H1 (cell line): ENCODE measurements at regions not wholly inside any gene's neighbourhood (a gene's known extent, or its start where the extent isn't known, plus 50 kb on each side); places are given as distances from the start of the nearest gene placed in this dataset.

Source experiments
- CTCF ChIA-PET: fragments of 300-600 bp; sonication (Branson Sonifier 250); formaldehyde crosslinking; loops from one replicate; lab custom pipeline; 2021; ENCODE audit not compliant: partially characterized antibody; lab: Charles Lee
- POLR2A ChIA-PET: fragments of 300-600 bp; sonication (Branson Sonifier 250); formaldehyde crosslinking; loops from one replicate; lab custom pipeline; 2021; ENCODE audit warnings: inconsistent platforms; ENCODE audit not compliant: partially characterized antibody; lab: Charles Lee
- DNase-seq, 2 experiments: peaks; one replicate each; pipeline versions ENCODE4 v3.0.0 to v3.0.0-alpha.2; 2010 to 2022; ENCODE audit warnings: low spot score in 2 of 2, low read depth in 1 of 2, mixed read lengths in 1 of 2
- FAIRE-seq: peaks from 2 replicates; lab custom pipeline; 2011; peaks lifted over from hg19 to GRCh38; lab: Jason Lieb, UNC
- H2AFZ ChIP-seq: 2 replicates; pipeline ENCODE4 v1.8.1; 2012; ENCODE audit warnings: low read length, inconsistent platforms
- H2AK5ac ChIP-seq: 2 replicates; pipeline ENCODE4 v1.6.1; 2013; ENCODE audit warnings: low read depth, low read length
- H2BK120ac ChIP-seq: replicated peaks from 2 replicates; pipeline ENCODE3; 2013; ENCODE audit warnings: low read depth, low read length, inconsistent platforms
- H2BK12ac ChIP-seq: 2 replicates; pipeline ENCODE4 v1.6.1; 2013; ENCODE audit warnings: low read depth, low read length
- H2BK15ac ChIP-seq: 2 replicates; pipeline ENCODE4 v1.6.1; 2013; ENCODE audit warnings: low read length
- H2BK20ac ChIP-seq: 2 replicates; pipeline ENCODE4 v1.6.1; 2013; ENCODE audit warnings: low read length
- H2BK5ac ChIP-seq: 2 replicates; pipeline ENCODE4 v1.6.1; 2013; ENCODE audit warnings: low read depth, low read length
- H3K14ac ChIP-seq: 2 replicates; pipeline ENCODE4 v1.6.1; 2013; ENCODE audit warnings: inconsistent platforms; ENCODE audit not compliant: insufficient read length
- H3K18ac ChIP-seq: 2 replicates; pipeline ENCODE4 v1.6.1; 2013; ENCODE audit warnings: low read length; ENCODE audit errors: extremely low read depth
- H3K23ac ChIP-seq: 2 replicates; pipeline ENCODE4 v1.6.1; 2013; ENCODE audit warnings: inconsistent platforms; ENCODE audit not compliant: insufficient read length
- H3K23me2 ChIP-seq: 2 replicates; pipeline ENCODE4 v1.6.1; 2013; ENCODE audit warnings: low read depth, low read length
- H3K27ac ChIP-seq: 2 replicates; pipeline ENCODE4 v1.6.1; 2011; ENCODE audit warnings: low read depth, low read length, inconsistent platforms
- H3K27me3 ChIP-seq, 4 experiments: replicated peaks in 1 of 4; 1 replicate in 1 of 4; 2 replicates in 3 of 4; pipeline versions ENCODE4 v1.6.1 to v1.8.1; 2011 to 2013; ENCODE audit warnings: low read length in 3 of 4, mild to moderate bottlenecking in 3 of 4, inconsistent platforms in 2 of 4, mixed read lengths in 2 of 4, moderate library complexity in 1 of 4; ENCODE audit not compliant: control insufficient read depth in 3 of 4, insufficient read depth in 3 of 4; ENCODE audit errors: extremely low read depth in 1 of 4
- H3K36me3 ChIP-seq, 4 experiments: 2 replicates each; pipeline versions ENCODE4 v1.6.1 to v1.8.1; 2011 to 2013; ENCODE audit warnings: mild to moderate bottlenecking in 4 of 4, low read length in 3 of 4, moderate library complexity in 2 of 4, control low read depth in 1 of 4, inconsistent platforms in 1 of 4; ENCODE audit not compliant: insufficient read depth in 4 of 4, control insufficient read depth in 2 of 4
- H3K4ac ChIP-seq: replicated peaks from 2 replicates; pipeline ENCODE3; 2013; ENCODE audit warnings: low read length, low read depth, mixed read lengths, inconsistent platforms; ENCODE audit not compliant: insufficient read length
- H3K4me1 ChIP-seq, 4 experiments: replicated peaks in 1 of 4; 1 replicate in 1 of 4; 2 replicates in 3 of 4; pipeline versions ENCODE4 v1.6.1 to v1.8.1; 2011 to 2013; ENCODE audit warnings: low read length in 3 of 4, inconsistent platforms in 2 of 4, mixed read lengths in 1 of 4; ENCODE audit not compliant: insufficient read depth in 4 of 4, control insufficient read depth in 3 of 4
- H3K4me2 ChIP-seq, 2 experiments: 2 replicates each; pipeline versions ENCODE4 v1.6.1 to v1.8.1; 2011 to 2013; ENCODE audit warnings: low read depth in 2 of 2, low read length in 2 of 2, control low read depth in 1 of 2, inconsistent platforms in 1 of 2, mild to moderate bottlenecking in 1 of 2; ENCODE audit not compliant: insufficient read depth in 1 of 2
- H3K4me3 ChIP-seq, 4 experiments: fragments of 200-600, 300-600 bp in 1 of 4; sonication (generic), shearing (Covaris generic), sonication (Bioruptor Twin) in 1 of 4; 2 replicates each; pipeline versions ENCODE4 v1.5.1 to v1.8.1; 2011 to 2016; ENCODE audit warnings: low read length in 4 of 4, low read depth in 3 of 4, control low read depth in 2 of 4, inconsistent platforms in 2 of 4, mild to moderate bottlenecking in 2 of 4, mixed read lengths in 1 of 4, moderate library complexity in 1 of 4; ENCODE audit not compliant: insufficient read depth in 2 of 4; ENCODE audit errors: extremely low read depth in 1 of 4
- H3K56ac ChIP-seq: replicated peaks from 2 replicates; pipeline ENCODE3; 2013; ENCODE audit warnings: low read depth, mild to moderate bottlenecking, mixed read lengths, low read length, inconsistent platforms; ENCODE audit not compliant: insufficient read length
- H3K79me1 ChIP-seq: 2 replicates; pipeline ENCODE4 v1.6.1; 2013; ENCODE audit warnings: low read depth, low read length, control low read depth
- H3K79me2 ChIP-seq, 2 experiments: 2 replicates each; pipeline versions ENCODE4 v1.6.1 to v1.8.1; 2012 to 2013; ENCODE audit warnings: low read length in 2 of 2, mild to moderate bottlenecking in 2 of 2, inconsistent platforms in 1 of 2; ENCODE audit not compliant: insufficient read depth in 2 of 2, control insufficient read depth in 1 of 2
- H3K9ac ChIP-seq, 4 experiments: replicated peaks in 1 of 4; 1 replicate in 1 of 4; 2 replicates in 3 of 4; pipeline versions ENCODE4 v1.6.1 to v1.8.1; 2011 to 2013; ENCODE audit warnings: low read depth in 3 of 4, low read length in 3 of 4, control low read depth in 2 of 4, mild to moderate bottlenecking in 2 of 4, moderate library complexity in 2 of 4, inconsistent platforms in 1 of 4; ENCODE audit errors: extremely low read depth in 1 of 4
- H3K9me3 ChIP-seq, 2 experiments: 2 replicates each; pipeline versions ENCODE4 v1.6.1 to v1.8.1; 2012 to 2013; ENCODE audit warnings: mild to moderate bottlenecking in 2 of 2, moderate library complexity in 2 of 2, control low read depth in 1 of 2, inconsistent platforms in 1 of 2, low read depth in 1 of 2, low read length in 1 of 2, mixed read lengths in 1 of 2; ENCODE audit not compliant: insufficient read depth in 2 of 2
- H4K20me1 ChIP-seq, 2 experiments: replicated peaks in 1 of 2; 2 replicates each; pipeline versions ENCODE3 to v1.8.1; 2011 to 2013; ENCODE audit warnings: inconsistent platforms in 2 of 2, low read length in 2 of 2, mild to moderate bottlenecking in 1 of 2; ENCODE audit not compliant: insufficient read depth in 2 of 2, control insufficient read depth in 1 of 2
- H4K5ac ChIP-seq: 2 replicates; pipeline ENCODE4 v1.6.1; 2013; ENCODE audit warnings: low read length, low read depth, mixed read lengths, inconsistent platforms; ENCODE audit not compliant: insufficient read length
- H4K8ac ChIP-seq: 2 replicates; pipeline ENCODE4 v1.8.0; 2013; ENCODE audit warnings: mild to moderate bottlenecking, moderate library complexity, low read length, inconsistent platforms; ENCODE audit not compliant: insufficient read depth; ENCODE audit errors: extremely low read depth
- H4K91ac ChIP-seq: replicated peaks from 2 replicates; pipeline ENCODE3; 2013; ENCODE audit warnings: low read length, mixed read lengths, inconsistent platforms; ENCODE audit not compliant: insufficient read length
- ATF2 ChIP-seq: IDR thresholded peaks from 2 replicates; pipeline ENCODE4 v1.6.1; 2012; ENCODE audit warnings: low read length, inconsistent platforms
- BACH1 ChIP-seq: IDR thresholded peaks from 2 replicates; pipeline ENCODE4 v1.6.1; 2012; ENCODE audit warnings: low read length, improper control_type of control experiment
- BCL11A ChIP-seq, 2 experiments: IDR thresholded peaks; one replicate each; pipeline ENCODE4 v1.6.1; 2011; ENCODE audit warnings: low read depth in 2 of 2, low read length in 2 of 2, mild to moderate bottlenecking in 2 of 2
- EZH2 ChIP-seq: fragments of 200-600 bp; sonication (generic); IDR thresholded peaks from 2 replicates; pipeline ENCODE4 v1.7.1; 2012; ENCODE audit warnings: low read depth, mild to moderate bottlenecking, moderate library complexity, low read length, inconsistent platforms; ENCODE audit not compliant: severe bottlenecking
- FOSL1 ChIP-seq: IDR thresholded peaks from 2 replicates; pipeline ENCODE4 v1.6.1; 2011; ENCODE audit warnings: mild to moderate bottlenecking, low read depth, low read length, moderate library complexity; ENCODE audit not compliant: insufficient read depth

GRCh38 chr17:69692171-69692570, 277.7 kb downstream of the MAP2K6 start:
- Histone ChIP-seq H3K23me2 (no peaks in the 10 kb centered on the region; the same call in 1 of the 2 replicates), H3K27ac (no peak overlapping the region), H3K79me2 (no peaks in the 10 kb centered on the region), H2BK5ac (no peak overlapping the region), H3K18ac (no peak overlapping the region), H2BK12ac (no peak overlapping the region), H3K36me3 (no peaks in the 10 kb centered on the region), H3K56ac (no peak overlapping the region), H3K4me3 (no peak overlapping the region), H2BK20ac (no peak overlapping the region), H3K9ac (no peak overlapping the region), H4K91ac (no peak overlapping the region), H4K8ac (no peak overlapping the region), H2BK15ac (no peak overlapping the region), H3K9me3 (peaks cover 2 to 7% of the 10 kb centered on the region in 2 experiments; a peak in 1 of 4 replicates), H2AK5ac (no peak overlapping the region), H2AFZ (no peak overlapping the region), H3K14ac (no peak overlapping the region), H3K4me1 (no peaks in the 10 kb centered on the region), H2BK120ac (no peak overlapping the region), H3K27me3 (no peaks in the 10 kb centered on the region), H3K4ac (no peak overlapping the region), H3K4me2 (no peak overlapping the region), H4K20me1 (no peaks in the 10 kb centered on the region), H4K5ac (no peak overlapping the region), H3K23ac (no peak overlapping the region), H3K79me1 (no peaks in the 10 kb centered on the region)
- CTCF ChIA-PET, result no interaction called here
- FAIRE-seq (no peak), DNase-seq (no peak)
- POLR2A ChIA-PET, result no interaction called here
- TF ChIP-seq BACH1 (no peak), BCL11A (IDR thresholded peaks at IDR 0.05; ENCODE audit: low read depth in 2 of 2, low read length in 2 of 2) (no peak), EZH2 (no peak), ATF2 (no peak), FOSL1 (no peak)
